Calu3 (cell line): ENCODE measurements at regions not wholly inside any gene's neighbourhood (a gene's known extent, or its start where the extent isn't known, plus 50 kb on each side); places are given as distances from the start of the nearest gene placed in this dataset.

Source experiments
- BruUV-seq: library from RNA; stranded (reverse); fragments of 400-500 nt; replicated peaks from 2 replicates; lab custom pipeline; 2021; lab: Mats Ljungman, UMichigan
- CTCF ChIA-PET: fragments of 300-600 bp; sonication (Branson Sonifier 250); formaldehyde crosslinking; loops from one replicate; lab custom pipeline; 2022; ENCODE audit warnings: antibody characterized with exemption; lab: Charles Lee
- DNase-seq: peaks from one replicate; pipeline ENCODE4 v3.0.0; 2022
- H3K27ac Mint-ChIP-seq: one replicate; pipeline ENCODE4 v1.8.0; 2022; ENCODE audit warnings: mixed read lengths; ENCODE audit not compliant: unreplicated experiment
- H3K27me3 Mint-ChIP-seq: one replicate; pipeline ENCODE4 v1.8.0; 2022; ENCODE audit warnings: mixed read lengths; ENCODE audit not compliant: unreplicated experiment
- H3K36me3 Mint-ChIP-seq: one replicate; pipeline ENCODE4 v1.8.0; 2022; ENCODE audit warnings: mild to moderate bottlenecking, moderate library complexity, mixed read lengths; ENCODE audit not compliant: insufficient read depth, unreplicated experiment
- H3K4me1 Mint-ChIP-seq: one replicate; pipeline ENCODE4 v1.8.0; 2022; ENCODE audit warnings: mild to moderate bottlenecking, low read depth, mixed read lengths; ENCODE audit not compliant: unreplicated experiment
- H3K4me3 Mint-ChIP-seq: one replicate; pipeline ENCODE4 v1.8.0; 2022; ENCODE audit warnings: mild to moderate bottlenecking, low read depth, moderate library complexity, mixed read lengths; ENCODE audit not compliant: unreplicated experiment
- H3K9me3 Mint-ChIP-seq: one replicate; pipeline ENCODE4 v1.8.0; 2022; ENCODE audit warnings: low read depth, mixed read lengths; ENCODE audit not compliant: unreplicated experiment
- intact Hi-C: fragments of 100-400 bp; cut with micrococcal nuclease; formaldehyde crosslinking; loops from one replicate; pipeline ENCODE4 v1.10.0; 2022; ENCODE audit not compliant: unreplicated experiment
- TF ChIP-seq, protein P1 (sequence below): fragments of 200-600 bp; IDR thresholded peaks from one replicate; pipeline ENCODE4 v1.8.0; 2022; ENCODE audit warnings: antibody characterized with exemption; ENCODE audit not compliant: unreplicated experiment

DNA sequence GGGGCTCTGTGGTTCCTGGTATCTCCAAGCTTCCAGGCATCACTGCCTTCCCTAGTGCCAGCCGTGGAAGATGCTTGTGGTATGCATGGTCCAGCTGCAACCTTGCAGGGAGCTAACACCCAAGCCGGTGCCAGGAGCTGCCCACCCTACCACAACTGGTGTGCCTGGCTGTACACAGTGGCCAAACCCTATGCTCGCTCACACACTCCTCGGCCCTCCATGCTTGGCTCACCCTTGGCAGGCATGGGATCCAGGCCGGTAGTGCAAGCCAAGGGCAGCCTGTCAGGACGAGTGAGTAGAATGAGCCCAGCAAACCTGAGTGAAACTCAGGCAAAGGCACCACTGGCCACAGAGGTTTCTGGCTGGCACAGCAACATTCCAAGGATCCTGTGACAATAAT is 1676.0 kb downstream of the SLITRK1 start:
- Mint-ChIP-seq H3K27ac (no peak overlapping the region), H3K9me3 (no peaks in the 10 kb centered on the region), H3K4me3 (no peak overlapping the region), H3K36me3 (no peaks in the 10 kb centered on the region), H3K27me3 (no peaks in the 10 kb centered on the region), H3K4me1 (no peaks in the 10 kb centered on the region)
- no peak for DNase-seq
- TF ChIP-seq, protein P1, sequence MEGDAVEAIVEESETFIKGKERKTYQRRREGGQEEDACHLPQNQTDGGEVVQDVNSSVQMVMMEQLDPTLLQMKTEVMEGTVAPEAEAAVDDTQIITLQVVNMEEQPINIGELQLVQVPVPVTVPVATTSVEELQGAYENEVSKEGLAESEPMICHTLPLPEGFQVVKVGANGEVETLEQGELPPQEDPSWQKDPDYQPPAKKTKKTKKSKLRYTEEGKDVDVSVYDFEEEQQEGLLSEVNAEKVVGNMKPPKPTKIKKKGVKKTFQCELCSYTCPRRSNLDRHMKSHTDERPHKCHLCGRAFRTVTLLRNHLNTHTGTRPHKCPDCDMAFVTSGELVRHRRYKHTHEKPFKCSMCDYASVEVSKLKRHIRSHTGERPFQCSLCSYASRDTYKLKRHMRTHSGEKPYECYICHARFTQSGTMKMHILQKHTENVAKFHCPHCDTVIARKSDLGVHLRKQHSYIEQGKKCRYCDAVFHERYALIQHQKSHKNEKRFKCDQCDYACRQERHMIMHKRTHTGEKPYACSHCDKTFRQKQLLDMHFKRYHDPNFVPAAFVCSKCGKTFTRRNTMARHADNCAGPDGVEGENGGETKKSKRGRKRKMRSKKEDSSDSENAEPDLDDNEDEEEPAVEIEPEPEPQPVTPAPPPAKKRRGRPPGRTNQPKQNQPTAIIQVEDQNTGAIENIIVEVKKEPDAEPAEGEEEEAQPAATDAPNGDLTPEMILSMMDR = no peak
- BruUV-seq = no TSS peak
- intact Hi-C loops = no loop called here
- CTCF ChIA-PET = no interaction called here

DNA sequence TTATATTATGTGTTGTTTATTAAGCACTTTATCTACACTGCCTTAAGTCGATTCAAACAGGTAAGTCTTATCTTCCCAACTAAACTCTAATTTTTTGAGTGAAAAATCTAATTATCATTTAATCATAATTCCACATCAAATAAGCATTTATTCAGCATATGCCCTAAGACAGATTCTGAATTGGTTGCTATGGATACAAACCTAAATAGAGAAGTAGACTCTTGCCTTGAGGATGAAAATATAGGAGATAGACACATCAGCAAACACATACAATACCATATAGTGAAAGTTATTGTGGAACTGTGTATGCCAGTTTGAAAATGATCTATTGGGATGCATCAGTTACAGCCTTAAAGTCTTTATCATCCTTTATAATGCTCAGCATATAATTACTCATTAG is 1679.9 kb downstream of the SLITRK1 start:
- no peaks in the 10 kb centered on the region for H3K4me1 Mint-ChIP-seq

DNA sequence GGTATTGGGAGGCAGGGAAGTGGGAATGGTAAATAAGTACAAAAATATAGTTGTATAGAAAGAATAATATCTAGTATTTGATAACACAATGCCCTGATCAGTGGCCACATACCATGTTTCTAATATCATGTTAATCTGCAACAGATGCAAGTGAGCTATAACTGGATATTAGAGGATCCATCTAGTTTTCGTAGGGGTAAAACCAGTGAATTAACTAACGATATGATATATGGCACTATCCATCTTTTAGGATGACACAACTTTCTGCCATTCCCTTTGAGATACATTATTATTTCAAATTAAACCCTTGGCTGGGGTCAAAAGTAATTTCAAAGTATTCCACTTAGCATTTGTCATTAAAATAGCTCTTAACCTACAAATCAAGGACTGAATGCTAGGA is 1686.2 kb downstream of the SLITRK1 start:
- no TSS peak for BruUV-seq
- H3K4me3 Mint-ChIP-seq = no peak overlapping the region
- intact Hi-C loops = no loop called here
- TF ChIP-seq, protein P1 = no peak
- H3K9me3 Mint-ChIP-seq = no peaks in the 10 kb centered on the region
- H3K4me1 Mint-ChIP-seq = no peaks in the 10 kb centered on the region
- CTCF ChIA-PET = no interaction called here
- no peak for DNase-seq
- H3K27me3 Mint-ChIP-seq = no peaks in the 10 kb centered on the region
- H3K27ac Mint-ChIP-seq = no peak overlapping the region
- H3K36me3 Mint-ChIP-seq = no peaks in the 10 kb centered on the region

More for the DNA sequence above, 1679.9 kb downstream of the SLITRK1 start:
- no peak overlapping the region for H3K27ac Mint-ChIP-seq
- no peaks in the 10 kb centered on the region for H3K27me3 Mint-ChIP-seq
- intact Hi-C loops = no loop called here
- no peaks in the 10 kb centered on the region for H3K36me3 Mint-ChIP-seq
- no peaks in the 10 kb centered on the region for H3K9me3 Mint-ChIP-seq
- no peak for DNase-seq
- no peak overlapping the region for H3K4me3 Mint-ChIP-seq
- no TSS peak for BruUV-seq
- CTCF ChIA-PET = no interaction called here
- TF ChIP-seq, protein P1 = no peak

DNA sequence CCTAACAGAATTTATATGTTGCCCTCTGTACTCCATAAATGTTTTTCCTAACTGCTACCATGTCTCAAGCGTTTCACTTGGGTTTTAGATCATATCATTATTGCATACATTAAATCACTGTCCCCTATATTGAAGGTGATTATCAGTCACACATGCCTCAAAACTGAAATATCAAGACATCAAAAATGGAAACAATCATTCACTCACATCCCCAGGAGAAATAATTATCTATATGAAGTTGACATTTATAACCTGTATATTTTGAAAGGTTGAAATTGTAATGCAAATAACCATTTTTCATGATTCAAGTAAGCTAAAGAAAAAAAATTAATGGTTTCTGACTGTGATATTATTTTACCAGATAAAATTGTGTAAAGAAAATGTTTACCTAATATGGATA is 1695.0 kb downstream of the SLITRK1 start:
- Mint-ChIP-seq H3K9me3 (no peaks in the 10 kb centered on the region), H3K27me3 (no peaks in the 10 kb centered on the region), H3K4me3 (no peak overlapping the region), H3K4me1 (no peaks in the 10 kb centered on the region), H3K27ac (no peak overlapping the region), H3K36me3 (no peaks in the 10 kb centered on the region)
- TF ChIP-seq, protein P1 = no peak
- no TSS peak for BruUV-seq
- DNase-seq = no peak
- intact Hi-C loops = no loop called here
- CTCF ChIA-PET = no interaction called here
